Ovary (tissue), 7 donors: ENCODE measurements at regions not wholly inside any gene's neighbourhood (a gene's known extent, or its start where the extent isn't known, plus 50 kb on each side); places are given as distances from the start of the nearest gene placed in this dataset.
A peak's percentile ranks its signal among the peaks of the same experiment; 100 is the strongest.

Experiments
- DNase-seq, 5 donors: peaks; one replicate each; pipeline ENCODE4 v3.0.0-alpha.2; 2019 to 2020
- H3K27ac ChIP-seq, 2 donors: fragments of 200-600 bp; one replicate each; pipeline versions ENCODE4 v1.5.1 to v1.8.0; 2019 to 2022
- H3K27me3 ChIP-seq: fragments of 200-600 bp; one replicate; pipeline ENCODE4 v1.8.0; 2022
- H3K36me3 ChIP-seq: fragments of 200-600 bp; sonication (generic); one replicate; pipeline ENCODE4 v1.5.1; 2019
- H3K4me1 ChIP-seq: one replicate; pipeline ENCODE4 v1.8.1; 2013; ENCODE audit warnings: mild to moderate bottlenecking, moderate library complexity; ENCODE audit not compliant: insufficient read depth
- H3K4me3 ChIP-seq: fragments of 200-600 bp; sonication (generic); one replicate; pipeline ENCODE4 v1.5.1; 2017
- H3K9me3 ChIP-seq, 2 donors: fragments of 200-600 bp in 1 of 2; sonication (generic) in 1 of 2; one replicate each; pipeline versions ENCODE4 v1.5.1 to v1.8.1; 2013 to 2019; ENCODE audit warnings: mild to moderate bottlenecking in 1 of 2, moderate library complexity in 1 of 2
- EP300 ChIP-seq: sonication (generic); formaldehyde crosslinking; IDR thresholded peaks from one replicate; pipeline ENCODE4 v1.6.1; 2017; ENCODE audit warnings: antibody characterized with exemption
- POLR2A ChIP-seq: fragments of 450-650 bp; IDR thresholded peaks from one replicate; pipeline ENCODE4 v1.6.1; 2017; ENCODE audit warnings: antibody characterized with exemption, mild to moderate bottlenecking, moderate library complexity
- WGBS, 3 donors: extraction: QIAGEN DNeasy Blood & Tissue Kit in 1 of 3; methylation state at CpG; one replicate each; pipeline versions ENCODE4 v1.1.5 to v1.1.7; 2013 to 2017; 5-methylcytosine and 5-hydroxymethylcytosine counted together
- intact Hi-C, 4 donors: fragments of 100-400 bp; cut with DNase I; formaldehyde crosslinking; loops; one replicate each; pipeline versions ENCODE4 v1.11.0 to v1.15.1; 2022 to 2023
- TF ChIP-seq, protein P1 (sequence below), 3 donors: fragments of 450-650 bp in 2 of 3; fragments of 200-600 bp in 1 of 3; IDR thresholded peaks; one replicate each; pipeline versions ENCODE4 v1.5.1 to v1.8.0; 2016 to 2022; ENCODE audit warnings: antibody characterized with exemption in 3 of 3, mild to moderate bottlenecking in 1 of 3
- donor health status: DM: no; HTN: no; CAD: no; lungs with moderate emphysema.
- donor health status: DM: no; HTN: no; CAD: no.
- donor health status: Bipolar disorder and iron deficiency.
- donor health status: DM: no; HTN: no; CAD: no.
- donor health status: DM: yes; HTN: yes; CAD: no.

DNA sequence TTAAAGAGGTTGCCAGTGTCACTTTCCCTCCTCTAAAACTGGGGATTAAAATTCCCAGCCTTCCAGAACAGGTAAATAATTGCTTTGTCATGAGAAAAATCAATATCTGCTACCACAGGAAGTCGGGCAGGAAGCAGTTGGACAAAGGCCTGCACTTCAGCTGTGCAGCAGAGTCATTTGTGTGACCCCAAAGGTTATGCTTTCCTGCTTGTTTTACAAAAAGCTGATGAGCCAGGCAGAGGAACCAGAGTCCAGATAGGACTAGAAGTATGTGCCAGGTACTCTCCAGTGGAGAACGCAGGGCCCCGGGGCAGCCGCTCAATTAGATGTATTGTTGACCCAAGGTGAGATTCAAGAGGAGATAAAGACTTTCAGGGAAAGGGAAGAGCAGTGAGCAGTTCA, 117.1 kb upstream of the FRMD6 start:
- intact Hi-C loops: no loop called here
- 21 to 42% (median 22%) methylated on average over 4 of the region's 4 CpGs for WGBS, 3 donors
- Histone ChIP-seq H3K4me1 (no peaks in the 10 kb centered on the region), H3K27me3 (no peaks in the 10 kb centered on the region), H3K27ac (no peak overlapping the region), H3K9me3 (no peaks in the 10 kb centered on the region), H3K36me3 (no peaks in the 10 kb centered on the region), H3K4me3 (no peak overlapping the region)
- TF ChIP-seq, protein P1, sequence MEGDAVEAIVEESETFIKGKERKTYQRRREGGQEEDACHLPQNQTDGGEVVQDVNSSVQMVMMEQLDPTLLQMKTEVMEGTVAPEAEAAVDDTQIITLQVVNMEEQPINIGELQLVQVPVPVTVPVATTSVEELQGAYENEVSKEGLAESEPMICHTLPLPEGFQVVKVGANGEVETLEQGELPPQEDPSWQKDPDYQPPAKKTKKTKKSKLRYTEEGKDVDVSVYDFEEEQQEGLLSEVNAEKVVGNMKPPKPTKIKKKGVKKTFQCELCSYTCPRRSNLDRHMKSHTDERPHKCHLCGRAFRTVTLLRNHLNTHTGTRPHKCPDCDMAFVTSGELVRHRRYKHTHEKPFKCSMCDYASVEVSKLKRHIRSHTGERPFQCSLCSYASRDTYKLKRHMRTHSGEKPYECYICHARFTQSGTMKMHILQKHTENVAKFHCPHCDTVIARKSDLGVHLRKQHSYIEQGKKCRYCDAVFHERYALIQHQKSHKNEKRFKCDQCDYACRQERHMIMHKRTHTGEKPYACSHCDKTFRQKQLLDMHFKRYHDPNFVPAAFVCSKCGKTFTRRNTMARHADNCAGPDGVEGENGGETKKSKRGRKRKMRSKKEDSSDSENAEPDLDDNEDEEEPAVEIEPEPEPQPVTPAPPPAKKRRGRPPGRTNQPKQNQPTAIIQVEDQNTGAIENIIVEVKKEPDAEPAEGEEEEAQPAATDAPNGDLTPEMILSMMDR (IDR thresholded peaks at IDR 0.05): no peak
- TF ChIP-seq POLR2A (no peak), EP300 (no peak)
- peak in 4 of 5 donors; percentile 21 to 51 (median 37) for DNase-seq

DNA sequence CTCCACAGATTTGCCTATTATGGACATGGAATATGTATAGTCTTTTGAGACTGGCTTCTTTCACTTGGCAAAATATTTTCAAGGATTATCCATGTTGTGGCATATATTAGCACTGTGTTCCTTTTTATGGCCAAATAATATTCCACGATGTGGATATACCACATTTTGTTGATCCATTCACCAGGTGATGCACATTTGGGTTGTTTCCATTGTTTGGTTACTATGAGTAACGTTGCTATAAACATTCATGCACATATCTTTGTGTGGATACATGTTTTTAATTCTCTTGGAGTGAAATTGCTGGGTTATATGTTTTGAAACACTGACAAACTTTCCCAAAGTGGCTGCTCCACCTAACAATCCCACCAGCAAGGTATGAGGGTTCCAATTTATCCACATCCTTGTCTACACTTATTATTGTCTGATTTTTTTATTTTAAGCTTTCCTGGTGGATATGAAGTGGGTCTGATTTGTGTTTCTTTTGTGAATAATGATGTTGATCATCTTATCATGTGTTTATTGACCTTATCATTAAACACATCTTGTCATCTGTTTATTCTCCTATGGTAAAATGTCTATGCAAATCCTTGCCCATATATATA, 116.2 kb upstream of the FRMD6 start:
- Histone ChIP-seq H3K4me1 (no peaks in the 10 kb centered on the region), H3K36me3 (no peaks in the 10 kb centered on the region), H3K4me3 (no peak overlapping the region), H3K27me3 (no peaks in the 10 kb centered on the region), H3K9me3 (no peaks in the 10 kb centered on the region), H3K27ac (no peak overlapping the region)
- no peak for DNase-seq
- intact Hi-C loops: no loop called here
- WGBS, 3 donors: 89 to 94% (median 89%) methylated on average over 2 of the region's 2 CpGs
- TF ChIP-seq POLR2A (no peak), EP300 (no peak)
- TF ChIP-seq, protein P1 (IDR thresholded peaks at IDR 0.05): no peak

DNA sequence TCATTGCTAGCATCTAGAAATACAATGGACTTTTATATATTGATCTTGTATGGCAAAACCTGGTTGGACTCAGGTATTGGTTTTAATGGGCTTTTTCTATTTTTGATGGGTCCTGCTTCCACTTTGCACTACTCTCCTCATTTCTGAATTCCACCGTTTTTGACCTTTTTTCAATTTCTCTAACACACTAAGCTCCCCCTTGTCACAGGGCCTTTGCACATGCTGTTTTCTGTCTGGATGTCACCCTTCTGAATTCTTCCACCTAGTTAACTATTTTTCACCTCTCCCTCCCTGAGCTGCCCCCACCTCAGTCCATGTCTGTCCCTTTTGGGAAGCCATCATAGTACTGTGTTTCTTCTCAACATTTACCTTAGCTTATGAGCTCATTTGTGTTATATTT, 112.7 kb upstream of the FRMD6 start:
- Histone ChIP-seq H3K36me3 (no peaks in the 10 kb centered on the region), H3K4me1 (no peaks in the 10 kb centered on the region), H3K27me3 (no peaks in the 10 kb centered on the region), H3K27ac (no peak overlapping the region), H3K9me3 (no peaks in the 10 kb centered on the region), H3K4me3 (no peak overlapping the region)
- 94 to 98% (median 98%) methylated on average over 1 of the region's 1 CpG for WGBS, 3 donors
- intact Hi-C loops: no loop called here
- TF ChIP-seq, protein P1 (IDR thresholded peaks at IDR 0.05): no peak
- TF ChIP-seq POLR2A (no peak), EP300 (no peak)
- DNase-seq: no peak

- intact Hi-C loops: no loop called here
- no peak overlapping the region for H3K27ac ChIP-seq
- H3K4me1 ChIP-seq: no peaks in the 10 kb centered on the region
- no peaks in the 10 kb centered on the region for H3K9me3 ChIP-seq
- no peak for DNase-seq
- WGBS, 3 donors: 9 to 15% (median 13%) methylated on average over 1 of the region's 1 CpG
- TF ChIP-seq EP300: no peak
- no peak for TF ChIP-seq POLR2A
- TF ChIP-seq, protein P1 (IDR thresholded peaks at IDR 0.05): no peak
- H3K36me3 ChIP-seq: no peaks in the 10 kb centered on the region
- H3K4me3 ChIP-seq: no peak overlapping the region
- no peaks in the 10 kb centered on the region for H3K27me3 ChIP-seq
Measured at GRCh38 chr14:51539571-51540037, 112.1 kb upstream of the FRMD6 start.
